ENCODE measurements at regions not wholly inside any gene's neighbourhood (a gene's known extent, or its start where the extent isn't known, plus 50 kb on each side); places are given as distances from the start of the nearest gene placed in this dataset.

DNA sequence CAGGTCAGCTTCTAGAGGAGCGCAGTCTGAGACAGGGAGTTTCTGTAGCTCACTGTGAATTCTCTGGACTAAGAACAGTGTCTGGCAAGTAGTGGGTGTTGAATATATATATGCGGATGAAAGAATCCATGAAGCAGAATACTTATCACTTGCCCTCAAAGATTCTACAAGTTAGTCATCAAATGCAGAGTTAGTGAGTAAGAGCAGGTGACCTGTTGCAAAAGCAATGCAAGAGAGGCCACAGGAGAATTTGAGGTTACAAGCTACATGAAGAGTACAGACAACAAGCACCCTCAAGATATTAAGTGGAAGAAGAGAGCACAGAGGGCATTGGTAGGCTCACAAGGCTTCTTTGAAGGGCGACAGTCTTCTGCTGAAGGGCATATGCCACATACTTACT is 103.4 kb upstream of the BTBD3 start:
- H3K27ac Mint-ChIP-seq (ENCODE audit: unreplicated experiment) = no peak overlapping the region
- H3K4me1 Mint-ChIP-seq = peaks cover 20% of the 10 kb centered on the region
- H3K4me3 Mint-ChIP-seq = no peak overlapping the region
- DNase-seq (ENCODE audit: low read depth, low spot score) = no peak
- peaks cover 5% of the 10 kb centered on the region for H3K9me3 Mint-ChIP-seq
- no peaks in the 10 kb centered on the region for H3K36me3 Mint-ChIP-seq (ENCODE audit: low read depth)
- no peaks in the 10 kb centered on the region for H3K27me3 Mint-ChIP-seq (ENCODE audit: low read depth)
- TF ChIP-seq, protein P1, sequence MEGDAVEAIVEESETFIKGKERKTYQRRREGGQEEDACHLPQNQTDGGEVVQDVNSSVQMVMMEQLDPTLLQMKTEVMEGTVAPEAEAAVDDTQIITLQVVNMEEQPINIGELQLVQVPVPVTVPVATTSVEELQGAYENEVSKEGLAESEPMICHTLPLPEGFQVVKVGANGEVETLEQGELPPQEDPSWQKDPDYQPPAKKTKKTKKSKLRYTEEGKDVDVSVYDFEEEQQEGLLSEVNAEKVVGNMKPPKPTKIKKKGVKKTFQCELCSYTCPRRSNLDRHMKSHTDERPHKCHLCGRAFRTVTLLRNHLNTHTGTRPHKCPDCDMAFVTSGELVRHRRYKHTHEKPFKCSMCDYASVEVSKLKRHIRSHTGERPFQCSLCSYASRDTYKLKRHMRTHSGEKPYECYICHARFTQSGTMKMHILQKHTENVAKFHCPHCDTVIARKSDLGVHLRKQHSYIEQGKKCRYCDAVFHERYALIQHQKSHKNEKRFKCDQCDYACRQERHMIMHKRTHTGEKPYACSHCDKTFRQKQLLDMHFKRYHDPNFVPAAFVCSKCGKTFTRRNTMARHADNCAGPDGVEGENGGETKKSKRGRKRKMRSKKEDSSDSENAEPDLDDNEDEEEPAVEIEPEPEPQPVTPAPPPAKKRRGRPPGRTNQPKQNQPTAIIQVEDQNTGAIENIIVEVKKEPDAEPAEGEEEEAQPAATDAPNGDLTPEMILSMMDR (conservative IDR thresholded peaks at IDR 0.05) = no peak

DNA sequence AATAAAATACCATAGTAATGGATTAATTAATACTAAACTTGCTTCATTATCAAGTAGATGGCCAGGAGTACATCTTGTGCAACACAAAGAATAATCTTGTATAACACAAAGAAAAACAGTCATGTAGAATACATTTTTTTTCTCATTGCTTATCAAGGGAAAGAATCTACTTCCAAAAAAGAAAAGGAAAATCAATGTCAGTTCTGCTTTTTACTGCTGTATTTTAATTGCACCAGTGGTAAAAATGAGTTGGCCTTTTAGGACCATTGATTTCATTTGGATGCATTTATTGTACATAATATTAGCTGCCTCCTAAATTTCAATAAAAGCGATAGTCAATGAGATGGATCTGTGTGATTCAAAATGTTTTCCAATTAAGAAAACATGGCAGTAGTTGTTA is 96.9 kb upstream of the BTBD3 start:
- Mint-ChIP-seq H3K27ac (ENCODE audit: unreplicated experiment) (no peak overlapping the region), H3K36me3 (ENCODE audit: low read depth) (no peaks in the 10 kb centered on the region), H3K4me1 (peaks cover 29% of the 10 kb centered on the region), H3K4me3 (no peak overlapping the region), H3K9me3 (peaks cover 3% of the 10 kb centered on the region), H3K27me3 (ENCODE audit: low read depth) (no peaks in the 10 kb centered on the region)
- TF ChIP-seq, protein P1 (conservative IDR thresholded peaks at IDR 0.05) = no peak
- DNase-seq (ENCODE audit: low read depth, low spot score) = no peak

DNA sequence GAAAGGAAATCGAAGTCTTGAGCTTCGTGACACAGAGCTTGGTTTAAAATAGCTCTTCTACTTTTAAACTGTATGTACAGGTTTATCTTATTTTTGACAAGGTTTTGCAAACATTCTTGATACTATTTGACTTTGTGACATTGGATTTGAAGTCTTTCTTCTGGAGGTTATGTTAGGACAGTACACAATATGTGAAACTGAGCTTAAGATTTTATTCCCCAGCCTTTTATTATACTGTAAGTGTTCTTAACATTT is 95.2 kb upstream of the BTBD3 start:
- no peak overlapping the region for H3K27ac Mint-ChIP-seq (ENCODE audit: unreplicated experiment)
- TF ChIP-seq, protein P1 (conservative IDR thresholded peaks at IDR 0.05) = no peak
- no peaks in the 10 kb centered on the region for H3K36me3 Mint-ChIP-seq (ENCODE audit: low read depth)
- no peak overlapping the region for H3K4me3 Mint-ChIP-seq
- no peaks in the 10 kb centered on the region for H3K9me3 Mint-ChIP-seq
- no peak for DNase-seq (ENCODE audit: low read depth, low spot score)
- no peaks in the 10 kb centered on the region for H3K27me3 Mint-ChIP-seq (ENCODE audit: low read depth)
- H3K4me1 Mint-ChIP-seq = peaks cover 26% of the 10 kb centered on the region

DNA sequence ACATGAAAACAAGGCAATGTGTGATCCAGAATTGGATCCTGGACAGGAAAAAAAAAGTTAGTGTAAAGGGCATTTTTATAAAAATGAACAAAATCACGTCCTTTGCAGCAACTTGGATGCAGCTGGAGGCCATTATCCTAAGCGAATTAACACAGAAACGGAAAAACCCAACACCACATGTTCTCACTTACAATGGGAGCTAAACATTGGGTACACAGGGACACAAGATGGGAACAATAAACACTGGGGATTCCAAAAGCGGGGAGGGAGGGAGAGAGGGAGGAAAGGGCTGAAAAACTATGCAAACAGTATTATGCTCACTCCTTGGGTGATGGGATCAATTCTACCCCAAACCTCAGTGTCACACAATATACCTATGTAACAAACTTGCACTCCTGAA is 91.4 kb upstream of the BTBD3 start:
- Mint-ChIP-seq H3K36me3 (ENCODE audit: low read depth) (no peaks in the 10 kb centered on the region), H3K27me3 (ENCODE audit: low read depth) (no peaks in the 10 kb centered on the region), H3K9me3 (peaks cover 2% of the 10 kb centered on the region), H3K4me3 (no peak overlapping the region), H3K4me1 (peaks cover 25% of the 10 kb centered on the region), H3K27ac (ENCODE audit: unreplicated experiment) (no peak overlapping the region)
- no peak for DNase-seq (ENCODE audit: low read depth, low spot score)
- TF ChIP-seq, protein P1 (conservative IDR thresholded peaks at IDR 0.05) = no peak

DNA sequence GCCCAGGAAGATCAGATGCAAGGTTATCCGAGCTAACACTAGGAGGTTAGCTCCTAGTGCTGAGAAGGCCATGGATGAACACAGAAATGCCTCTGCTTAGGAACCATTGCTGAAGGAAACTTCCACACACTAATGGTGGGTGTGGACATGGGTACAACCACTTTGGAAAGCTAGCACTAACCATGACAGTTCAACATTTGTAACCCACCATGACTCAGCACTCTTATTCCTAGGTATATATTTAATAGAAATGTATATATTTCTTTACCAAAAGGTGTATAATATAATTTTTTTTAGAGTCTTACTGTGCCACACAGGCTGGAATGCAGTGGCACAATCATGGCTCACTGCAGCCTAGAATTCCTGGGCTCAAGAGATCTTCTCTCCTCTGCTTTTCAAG is 85.3 kb upstream of the BTBD3 start:
- H3K36me3 Mint-ChIP-seq (ENCODE audit: low read depth) = peaks cover 2% of the 10 kb centered on the region
- TF ChIP-seq, protein P1 (conservative IDR thresholded peaks at IDR 0.05) = no peak
- no peak for DNase-seq (ENCODE audit: low read depth, low spot score)
- H3K4me1 Mint-ChIP-seq = no peaks in the 10 kb centered on the region
- no peak overlapping the region for H3K4me3 Mint-ChIP-seq
- H3K27ac Mint-ChIP-seq (ENCODE audit: unreplicated experiment) = no peak overlapping the region
- H3K9me3 Mint-ChIP-seq = peaks cover 5% of the 10 kb centered on the region
- no peaks in the 10 kb centered on the region for H3K27me3 Mint-ChIP-seq (ENCODE audit: low read depth)

DNA sequence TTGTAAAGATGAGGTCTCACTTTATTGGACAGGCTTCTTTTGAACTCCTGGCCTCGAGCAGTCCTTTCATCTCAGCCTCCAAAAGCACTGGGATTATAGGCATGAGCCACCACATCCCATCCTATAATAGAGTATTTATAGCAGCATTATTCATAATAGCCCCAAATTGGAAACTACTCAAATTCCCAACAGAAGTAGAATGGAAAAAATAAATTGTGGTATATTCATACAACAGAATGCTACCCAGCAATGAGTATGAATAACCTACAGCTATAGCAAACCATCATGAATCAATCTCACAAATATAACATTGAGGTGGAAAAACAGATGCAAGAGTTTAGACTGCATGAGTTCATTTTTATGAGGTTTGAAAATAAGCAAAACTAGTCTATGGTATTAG is 84.8 kb upstream of the BTBD3 start:
- Mint-ChIP-seq H3K4me1 (no peaks in the 10 kb centered on the region), H3K9me3 (peaks cover 5% of the 10 kb centered on the region), H3K4me3 (no peak overlapping the region), H3K36me3 (ENCODE audit: low read depth) (peaks cover 2% of the 10 kb centered on the region), H3K27me3 (ENCODE audit: low read depth) (no peaks in the 10 kb centered on the region), H3K27ac (ENCODE audit: unreplicated experiment) (no peak overlapping the region)
- TF ChIP-seq, protein P1 (conservative IDR thresholded peaks at IDR 0.05) = no peak
- no peak for DNase-seq (ENCODE audit: low read depth, low spot score)

Data from neural crest cell (in vitro differentiated cells).